ENCODE measurements at regions not wholly inside any gene's neighbourhood (a gene's known extent, or its start where the extent isn't known, plus 50 kb on each side); places are given as distances from the start of the nearest gene placed in this dataset.

DNA sequence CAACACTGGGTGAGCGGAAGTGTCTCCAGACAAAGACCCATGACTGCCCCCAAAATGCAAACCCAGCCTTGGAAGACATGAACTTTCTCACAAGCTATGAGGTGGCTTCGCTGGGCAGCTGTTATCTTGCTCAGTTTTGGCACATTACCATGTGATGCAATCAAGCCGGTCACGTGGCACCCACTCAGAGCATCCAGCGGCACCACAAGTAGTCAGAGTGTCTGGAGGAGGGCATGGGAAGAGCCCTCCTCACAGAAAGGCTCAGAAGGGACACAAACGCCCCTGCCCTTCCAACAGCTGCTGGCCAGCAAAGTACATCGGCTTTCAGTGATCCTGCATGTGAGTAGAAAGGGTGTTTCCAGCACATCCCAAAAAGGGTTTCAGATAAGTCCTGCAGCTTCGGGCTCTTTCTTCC is 145.5 kb upstream of the IRF2BP2 start (continued):
- TF ChIP-seq, protein P1, sequence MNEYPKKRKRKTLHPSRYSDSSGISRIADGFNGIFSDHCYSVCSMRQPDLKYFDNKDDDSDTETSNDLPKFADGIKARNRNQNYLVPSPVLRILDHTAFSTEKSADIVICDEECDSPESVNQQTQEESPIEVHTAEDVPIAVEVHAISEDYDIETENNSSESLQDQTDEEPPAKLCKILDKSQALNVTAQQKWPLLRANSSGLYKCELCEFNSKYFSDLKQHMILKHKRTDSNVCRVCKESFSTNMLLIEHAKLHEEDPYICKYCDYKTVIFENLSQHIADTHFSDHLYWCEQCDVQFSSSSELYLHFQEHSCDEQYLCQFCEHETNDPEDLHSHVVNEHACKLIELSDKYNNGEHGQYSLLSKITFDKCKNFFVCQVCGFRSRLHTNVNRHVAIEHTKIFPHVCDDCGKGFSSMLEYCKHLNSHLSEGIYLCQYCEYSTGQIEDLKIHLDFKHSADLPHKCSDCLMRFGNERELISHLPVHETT (tag by site-specific recombination; IDR thresholded peaks at IDR 0.05): 0 out of 2 replicates have a peak, but pooled peaks have one; percentile 10
- no peak for TF ChIP-seq ZNF701 (tag by site-specific recombination; IDR thresholded peaks at IDR 0.05)
- TF ChIP-seq GLIS1 (tag by site-specific recombination; IDR thresholded peaks at IDR 0.05): peak; percentile 66; the same call in 1 of the 2 replicates
- TF ChIP-seq SCRT2 (tag by site-specific recombination; IDR thresholded peaks at IDR 0.05): peak; percentile 81
- TF ChIP-seq ZNF530 (tag by site-specific recombination; IDR thresholded peaks at IDR 0.05; ENCODE audit: low read depth): no peak
- no peak for TF ChIP-seq ZNF426 (tag by site-specific recombination; IDR thresholded peaks at IDR 0.05)
- TF ChIP-seq, protein P2, sequence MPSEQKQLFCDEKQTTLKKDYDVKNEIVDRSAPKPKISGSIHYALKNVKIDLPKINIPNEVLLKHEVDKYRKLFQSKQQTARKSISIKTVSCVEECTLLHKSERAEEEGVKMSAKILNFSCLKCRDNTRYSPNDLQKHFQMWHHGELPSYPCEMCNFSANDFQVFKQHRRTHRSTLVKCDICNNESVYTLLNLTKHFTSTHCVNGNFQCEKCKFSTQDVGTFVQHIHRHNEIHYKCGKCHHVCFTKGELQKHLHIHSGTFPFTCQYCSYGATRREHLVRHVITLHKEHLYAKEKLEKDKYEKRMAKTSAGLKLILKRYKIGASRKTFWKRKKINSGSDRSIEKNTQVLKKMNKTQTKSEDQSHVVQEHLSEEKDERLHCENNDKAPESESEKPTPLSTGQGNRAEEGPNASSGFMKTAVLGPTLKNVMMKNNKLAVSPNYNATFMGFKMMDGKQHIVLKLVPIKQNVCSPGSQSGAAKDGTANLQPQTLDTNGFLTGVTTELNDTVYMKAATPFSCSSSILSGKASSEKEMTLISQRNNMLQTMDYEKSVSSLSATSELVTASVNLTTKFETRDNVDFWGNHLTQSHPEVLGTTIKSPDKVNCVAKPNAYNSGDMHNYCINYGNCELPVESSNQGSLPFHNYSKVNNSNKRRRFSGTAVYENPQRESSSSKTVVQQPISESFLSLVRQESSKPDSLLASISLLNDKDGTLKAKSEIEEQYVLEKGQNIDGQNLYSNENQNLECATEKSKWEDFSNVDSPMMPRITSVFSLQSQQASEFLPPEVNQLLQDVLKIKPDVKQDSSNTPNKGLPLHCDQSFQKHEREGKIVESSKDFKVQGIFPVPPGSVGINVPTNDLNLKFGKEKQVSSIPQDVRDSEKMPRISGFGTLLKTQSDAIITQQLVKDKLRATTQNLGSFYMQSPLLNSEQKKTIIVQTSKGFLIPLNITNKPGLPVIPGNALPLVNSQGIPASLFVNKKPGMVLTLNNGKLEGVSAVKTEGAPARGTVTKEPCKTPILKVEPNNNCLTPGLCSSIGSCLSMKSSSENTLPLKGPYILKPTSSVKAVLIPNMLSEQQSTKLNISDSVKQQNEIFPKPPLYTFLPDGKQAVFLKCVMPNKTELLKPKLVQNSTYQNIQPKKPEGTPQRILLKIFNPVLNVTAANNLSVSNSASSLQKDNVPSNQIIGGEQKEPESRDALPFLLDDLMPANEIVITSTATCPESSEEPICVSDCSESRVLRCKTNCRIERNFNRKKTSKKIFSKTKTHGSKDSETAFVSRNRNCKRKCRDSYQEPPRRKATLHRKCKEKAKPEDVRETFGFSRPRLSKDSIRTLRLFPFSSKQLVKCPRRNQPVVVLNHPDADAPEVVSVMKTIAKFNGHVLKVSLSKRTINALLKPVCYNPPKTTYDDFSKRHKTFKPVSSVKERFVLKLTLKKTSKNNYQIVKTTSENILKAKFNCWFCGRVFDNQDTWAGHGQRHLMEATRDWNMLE (tag by site-specific recombination; conservative IDR thresholded peaks at IDR 0.05; ENCODE audit: low read depth): peak; percentile 41; the same call in 1 of the 2 replicates
- TF ChIP-seq ZNF350 (tag by site-specific recombination; IDR thresholded peaks at IDR 0.05): no peak
- TF ChIP-seq, protein P3, sequence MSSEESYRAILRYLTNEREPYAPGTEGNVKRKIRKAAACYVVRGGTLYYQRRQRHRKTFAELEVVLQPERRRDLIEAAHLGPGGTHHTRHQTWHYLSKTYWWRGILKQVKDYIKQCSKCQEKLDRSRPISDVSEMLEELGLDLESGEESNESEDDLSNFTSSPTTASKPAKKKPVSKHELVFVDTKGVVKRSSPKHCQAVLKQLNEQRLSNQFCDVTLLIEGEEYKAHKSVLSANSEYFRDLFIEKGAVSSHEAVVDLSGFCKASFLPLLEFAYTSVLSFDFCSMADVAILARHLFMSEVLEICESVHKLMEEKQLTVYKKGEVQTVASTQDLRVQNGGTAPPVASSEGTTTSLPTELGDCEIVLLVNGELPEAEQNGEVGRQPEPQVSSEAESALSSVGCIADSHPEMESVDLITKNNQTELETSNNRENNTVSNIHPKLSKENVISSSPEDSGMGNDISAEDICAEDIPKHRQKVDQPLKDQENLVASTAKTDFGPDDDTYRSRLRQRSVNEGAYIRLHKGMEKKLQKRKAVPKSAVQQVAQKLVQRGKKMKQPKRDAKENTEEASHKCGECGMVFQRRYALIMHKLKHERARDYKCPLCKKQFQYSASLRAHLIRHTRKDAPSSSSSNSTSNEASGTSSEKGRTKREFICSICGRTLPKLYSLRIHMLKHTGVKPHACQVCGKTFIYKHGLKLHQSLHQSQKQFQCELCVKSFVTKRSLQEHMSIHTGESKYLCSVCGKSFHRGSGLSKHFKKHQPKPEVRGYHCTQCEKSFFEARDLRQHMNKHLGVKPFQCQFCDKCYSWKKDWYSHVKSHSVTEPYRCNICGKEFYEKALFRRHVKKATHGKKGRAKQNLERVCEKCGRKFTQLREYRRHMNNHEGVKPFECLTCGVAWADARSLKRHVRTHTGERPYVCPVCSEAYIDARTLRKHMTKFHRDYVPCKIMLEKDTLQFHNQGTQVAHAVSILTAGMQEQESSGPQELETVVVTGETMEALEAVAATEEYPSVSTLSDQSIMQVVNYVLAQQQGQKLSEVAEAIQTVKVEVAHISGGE (tag by site-specific recombination; conservative IDR thresholded peaks at IDR 0.05; ENCODE audit: low read depth): no peak
- peak; percentile 63 for TF ChIP-seq GLIS2 (tag by site-specific recombination; IDR thresholded peaks at IDR 0.05)
- TF ChIP-seq ZNF777 (tag by site-specific recombination; IDR thresholded peaks at IDR 0.05; ENCODE audit: borderline replicate concordance): no peak
- TF ChIP-seq, protein P4, sequence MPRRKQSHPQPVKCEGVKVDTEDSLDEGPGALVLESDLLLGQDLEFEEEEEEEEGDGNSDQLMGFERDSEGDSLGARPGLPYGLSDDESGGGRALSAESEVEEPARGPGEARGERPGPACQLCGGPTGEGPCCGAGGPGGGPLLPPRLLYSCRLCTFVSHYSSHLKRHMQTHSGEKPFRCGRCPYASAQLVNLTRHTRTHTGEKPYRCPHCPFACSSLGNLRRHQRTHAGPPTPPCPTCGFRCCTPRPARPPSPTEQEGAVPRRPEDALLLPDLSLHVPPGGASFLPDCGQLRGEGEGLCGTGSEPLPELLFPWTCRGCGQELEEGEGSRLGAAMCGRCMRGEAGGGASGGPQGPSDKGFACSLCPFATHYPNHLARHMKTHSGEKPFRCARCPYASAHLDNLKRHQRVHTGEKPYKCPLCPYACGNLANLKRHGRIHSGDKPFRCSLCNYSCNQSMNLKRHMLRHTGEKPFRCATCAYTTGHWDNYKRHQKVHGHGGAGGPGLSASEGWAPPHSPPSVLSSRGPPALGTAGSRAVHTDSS (tag by site-specific recombination; IDR thresholded peaks at IDR 0.05): no peak
- TF ChIP-seq, protein P5, sequence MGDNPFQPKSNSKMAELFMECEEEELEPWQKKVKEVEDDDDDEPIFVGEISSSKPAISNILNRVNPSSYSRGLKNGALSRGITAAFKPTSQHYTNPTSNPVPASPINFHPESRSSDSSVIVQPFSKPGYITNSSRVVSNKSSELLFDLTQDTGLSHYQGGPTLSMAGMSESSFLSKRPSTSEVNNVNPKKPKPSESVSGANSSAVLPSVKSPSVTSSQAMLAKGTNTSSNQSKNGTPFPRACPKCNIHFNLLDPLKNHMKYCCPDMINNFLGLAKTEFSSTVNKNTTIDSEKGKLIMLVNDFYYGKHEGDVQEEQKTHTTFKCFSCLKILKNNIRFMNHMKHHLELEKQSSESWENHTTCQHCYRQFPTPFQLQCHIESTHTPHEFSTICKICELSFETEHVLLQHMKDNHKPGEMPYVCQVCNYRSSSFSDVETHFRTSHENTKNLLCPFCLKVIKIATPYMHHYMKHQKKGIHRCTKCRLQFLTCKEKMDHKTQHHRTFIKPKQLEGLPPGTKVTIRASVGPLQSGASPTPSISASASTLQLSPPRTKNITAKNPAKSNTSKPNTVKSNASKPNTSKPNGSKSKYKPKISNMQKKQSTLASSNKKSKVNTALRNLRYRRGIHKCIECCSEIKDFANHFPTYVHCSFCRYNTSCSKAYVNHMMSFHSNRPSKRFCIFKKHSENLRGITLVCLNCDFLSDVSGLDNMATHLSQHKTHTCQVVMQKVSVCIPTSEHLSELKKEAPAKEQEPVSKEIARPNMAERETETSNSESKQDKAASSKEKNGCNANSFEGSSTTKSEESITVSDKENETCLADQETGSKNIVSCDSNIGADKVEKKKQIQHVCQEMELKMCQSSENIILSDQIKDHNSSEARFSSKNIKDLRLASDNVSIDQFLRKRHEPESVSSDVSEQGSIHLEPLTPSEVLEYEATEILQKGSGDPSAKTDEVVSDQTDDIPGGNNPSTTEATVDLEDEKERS (tag by site-specific recombination; IDR thresholded peaks at IDR 0.05): no peak
- TF ChIP-seq ZNF391 (tag by site-specific recombination; IDR thresholded peaks at IDR 0.05; ENCODE audit: borderline replicate concordance, low read depth): no peak
- no peak for TF ChIP-seq ZNF184 (tag by site-specific recombination; IDR thresholded peaks at IDR 0.05)
- TF ChIP-seq OVOL3 (tag by site-specific recombination; IDR thresholded peaks at IDR 0.05): no peak
- TF ChIP-seq HOXD13 (CRISPR knock-in tag; IDR thresholded peaks at IDR 0.05; ENCODE audit: borderline replicate concordance): no peak
- TF ChIP-seq ZNF560 (tag by site-specific recombination; IDR thresholded peaks at IDR 0.05; ENCODE audit: borderline replicate concordance): no peak
- TF ChIP-seq ZNF677 (tag by site-specific recombination; IDR thresholded peaks at IDR 0.05): no peak
- TF ChIP-seq RBAK (tag by site-specific recombination; IDR thresholded peaks at IDR 0.05): no peak
- TF ChIP-seq, protein P6, sequence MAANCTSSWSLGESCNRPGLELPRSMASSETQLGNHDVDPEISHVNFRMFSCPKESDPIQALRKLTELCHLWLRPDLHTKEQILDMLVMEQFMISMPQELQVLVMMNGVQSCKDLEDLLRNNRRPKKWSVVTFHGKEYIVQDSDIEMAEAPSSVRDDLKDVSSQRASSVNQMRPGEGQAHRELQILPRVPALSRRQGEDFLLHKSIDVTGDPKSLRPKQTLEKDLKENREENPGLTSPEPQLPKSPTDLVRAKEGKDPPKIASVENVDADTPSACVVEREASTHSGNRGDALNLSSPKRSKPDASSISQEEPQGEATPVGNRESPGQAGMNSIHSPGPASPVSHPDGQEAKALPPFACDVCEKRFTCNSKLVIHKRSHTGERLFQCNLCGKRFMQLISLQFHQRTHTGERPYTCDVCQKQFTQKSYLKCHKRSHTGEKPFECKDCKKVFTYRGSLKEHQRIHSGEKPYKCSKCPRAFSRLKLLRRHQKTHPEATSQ (tag by site-specific recombination; IDR thresholded peaks at IDR 0.05): no peak

All from HEK293 (cell line).